CD4-positive, CD25-positive, alpha-beta regulatory T cell (primary cell): ENCODE measurements at regions not wholly inside any gene's neighbourhood (a gene's known extent, or its start where the extent isn't known, plus 50 kb on each side); places are given as distances from the start of the nearest gene placed in this dataset.

Experiments used
- ATAC-seq, 2 donors: fragments of 150-1000 bp; cut with Tn5 transposase; one replicate each; pipeline ENCODE4 v1.10.0; 2021; ENCODE audit warnings: low read depth in 2 of 2, moderate number of reproducible peaks in 2 of 2, moderate library complexity in 1 of 2
- DNase-seq, 3 donors: peaks; one replicate each; pipeline versions ENCODE4 v3.0.0 to v3.0.0-alpha.2; 2012 to 2022; ENCODE audit warnings: mixed read lengths in 1 of 3
- H3K27ac ChIP-seq: one replicate; pipeline ENCODE4 v1.7.0; 2013; ENCODE audit warnings: mild to moderate bottlenecking, low read length; ENCODE audit not compliant: insufficient read depth, poor library complexity, severe bottlenecking
- H3K27me3 ChIP-seq: one replicate; pipeline ENCODE4 v1.7.0; 2013; ENCODE audit warnings: low read length; ENCODE audit not compliant: control insufficient read depth, insufficient read depth
- H3K36me3 ChIP-seq: one replicate; pipeline ENCODE4 v1.7.0; 2013; ENCODE audit warnings: mild to moderate bottlenecking, low read length, moderate library complexity; ENCODE audit not compliant: control insufficient read depth, insufficient read depth
- H3K4me1 ChIP-seq: 2 replicates; pipeline ENCODE4 v1.7.0; 2013; ENCODE audit warnings: mild to moderate bottlenecking, low read length; ENCODE audit not compliant: insufficient read depth, control insufficient read depth, poor library complexity, severe bottlenecking
- H3K4me3 ChIP-seq: one replicate; pipeline ENCODE4 v1.7.0; 2013; ENCODE audit warnings: low read depth, mild to moderate bottlenecking, low read length, moderate library complexity
- H3K9me3 ChIP-seq, 2 experiments: 1 replicate in 1 of 2; 2 replicates in 1 of 2; pipeline ENCODE4 v1.7.0; 2013; ENCODE audit warnings: low read length in 2 of 2, mild to moderate bottlenecking in 1 of 2, moderate library complexity in 1 of 2; ENCODE audit not compliant: control insufficient read depth in 2 of 2
- H3K27ac Mint-ChIP-seq, 3 donors: one replicate each; pipeline ENCODE4 v1.8.0; 2020 to 2022; ENCODE audit warnings: mild to moderate bottlenecking in 3 of 3, mixed read lengths in 3 of 3, moderate library complexity in 2 of 3
- H3K27me3 Mint-ChIP-seq: one replicate; pipeline ENCODE4 v1.8.0; 2022; ENCODE audit warnings: mild to moderate bottlenecking, mixed read lengths
- H3K36me3 Mint-ChIP-seq: one replicate; pipeline ENCODE4 v1.8.0; 2020; ENCODE audit warnings: mixed read lengths
- H3K4me1 Mint-ChIP-seq, 4 donors: one replicate each; pipeline ENCODE4 v1.8.0; 2020 to 2022; ENCODE audit warnings: mixed read lengths in 4 of 4, mild to moderate bottlenecking in 1 of 4
- H3K4me3 Mint-ChIP-seq, 4 donors: one replicate each; pipeline ENCODE4 v1.8.0; 2020 to 2022; ENCODE audit warnings: mild to moderate bottlenecking in 4 of 4, mixed read lengths in 4 of 4, moderate library complexity in 3 of 4
- H3K9me3 Mint-ChIP-seq, 7 donors: one replicate each; pipeline ENCODE4 v1.8.0; 2020 to 2022; ENCODE audit warnings: mixed read lengths in 7 of 7, mild to moderate bottlenecking in 3 of 7, moderate library complexity in 2 of 7

DNA sequence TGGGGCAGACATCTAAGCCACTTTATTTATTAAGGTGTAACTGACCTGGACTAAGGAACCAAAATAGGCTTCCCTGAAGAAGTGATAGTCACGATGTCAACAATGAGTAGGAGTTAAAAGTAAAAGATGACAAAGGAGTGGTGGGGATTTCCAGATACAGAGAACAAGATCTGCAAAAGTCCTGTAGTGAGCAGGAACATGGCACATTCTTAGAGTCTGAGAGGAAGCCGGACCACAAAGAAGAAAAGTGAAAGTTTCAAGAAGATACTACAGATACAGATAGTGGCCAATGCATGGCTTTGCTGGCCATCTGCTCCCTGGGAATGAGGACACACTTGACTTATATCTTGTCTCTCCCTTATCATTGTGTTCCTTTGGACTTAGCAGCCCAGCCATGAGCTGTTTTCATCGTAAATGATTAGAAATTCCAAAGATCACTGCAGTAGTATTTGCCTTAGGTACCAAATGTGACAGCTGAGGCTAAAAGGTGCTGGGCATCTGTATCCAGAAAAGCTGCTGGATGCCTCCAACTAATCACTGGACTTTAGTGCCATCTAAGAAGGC, 302.4 kb upstream of the NR5A2 start:
- ATAC-seq (no peak), DNase-seq (no peak)
- Mint-ChIP-seq H3K4me1 (peaks cover 0 to 3% (median 0%) of the 10 kb centered on the region in 4 donors), H3K9me3 (peaks cover 0 to 2% (median 0%) of the 10 kb centered on the region in 7 donors), H3K4me3 (no peak overlapping the region), H3K27me3 (peaks cover 4% of the 10 kb centered on the region), H3K27ac (no peak overlapping the region), H3K36me3 (no peaks in the 10 kb centered on the region)
- Histone ChIP-seq H3K27me3 (no peaks in the 10 kb centered on the region), H3K27ac (no peak overlapping the region), H3K4me1 (no peaks in the 10 kb centered on the region), H3K36me3 (no peaks in the 10 kb centered on the region), H3K4me3 (no peak overlapping the region), H3K9me3 (no peaks in the 10 kb centered on the region)

DNA sequence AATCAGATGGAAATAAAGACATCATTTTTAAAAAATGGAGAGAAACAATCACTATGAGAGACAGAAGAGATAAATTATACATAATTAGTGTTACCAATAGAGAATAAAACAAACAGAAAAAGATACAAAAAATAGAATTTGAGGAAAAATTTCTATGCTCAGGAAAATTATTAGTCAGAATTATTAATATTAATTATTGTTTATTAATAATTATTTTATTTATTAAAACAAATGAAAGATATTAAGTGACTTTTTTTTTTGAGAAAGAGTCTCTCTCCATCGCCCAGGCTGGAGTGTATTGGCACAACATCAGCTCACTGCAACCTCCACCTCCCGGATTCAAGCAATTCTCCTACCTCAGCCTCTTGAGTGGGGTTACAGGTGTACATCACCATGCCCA, 299.8 kb upstream of the NR5A2 start:
- Histone ChIP-seq H3K27ac (no peak overlapping the region), H3K27me3 (no peaks in the 10 kb centered on the region), H3K9me3 (no peaks in the 10 kb centered on the region), H3K4me3 (no peak overlapping the region), H3K36me3 (no peaks in the 10 kb centered on the region), H3K4me1 (no peaks in the 10 kb centered on the region)
- Mint-ChIP-seq H3K4me3 (no peak overlapping the region), H3K27ac (no peak overlapping the region), H3K36me3 (no peaks in the 10 kb centered on the region), H3K9me3 (peaks cover 0 to 2% (median 0%) of the 10 kb centered on the region in 7 donors), H3K27me3 (peaks cover 4% of the 10 kb centered on the region), H3K4me1 (peaks cover 0 to 3% (median 0%) of the 10 kb centered on the region in 4 donors)
- ATAC-seq (no peak), DNase-seq (no peak)

GRCh38 chr1:199728345-199728744, 299.2 kb upstream of the NR5A2 start:
- no peaks in the 10 kb centered on the region for H3K4me1 ChIP-seq
- no peak overlapping the region for H3K27ac ChIP-seq
- no peaks in the 10 kb centered on the region for H3K36me3 ChIP-seq
- Mint-ChIP-seq H3K4me3 (no peak overlapping the region), H3K4me1 (peaks cover 0 to 3% (median 0%) of the 10 kb centered on the region in 4 donors), H3K9me3 (peaks cover 0 to 3% (median 0%) of the 10 kb centered on the region in 7 donors), H3K27ac (no peak overlapping the region), H3K36me3 (no peaks in the 10 kb centered on the region), H3K27me3 (peaks cover 4% of the 10 kb centered on the region)
- H3K4me3 ChIP-seq: no peak overlapping the region
- no peak for ATAC-seq
- no peak for DNase-seq
- no peaks in the 10 kb centered on the region for H3K27me3 ChIP-seq
- no peaks in the 10 kb centered on the region for H3K9me3 ChIP-seq

GRCh38 chr1:199733125-199733524, 294.4 kb upstream of the NR5A2 start:
- no peaks in the 10 kb centered on the region for H3K36me3 ChIP-seq
- H3K27ac Mint-ChIP-seq: no peak overlapping the region
- no peaks in the 10 kb centered on the region for H3K27me3 ChIP-seq
- no peaks in the 10 kb centered on the region for H3K4me1 Mint-ChIP-seq
- no peak overlapping the region for H3K27ac ChIP-seq
- H3K4me1 ChIP-seq: no peaks in the 10 kb centered on the region
- no peak for ATAC-seq
- no peaks in the 10 kb centered on the region for H3K36me3 Mint-ChIP-seq
- H3K27me3 Mint-ChIP-seq: no peaks in the 10 kb centered on the region
- no peaks in the 10 kb centered on the region for H3K9me3 ChIP-seq
- peaks cover 0 to 6% (median 0%) of the 10 kb centered on the region in 7 donors for H3K9me3 Mint-ChIP-seq
- H3K4me3 ChIP-seq: no peak overlapping the region
- H3K4me3 Mint-ChIP-seq: no peak overlapping the region
- no peak for DNase-seq

GRCh38 chr1:199734186-199734585, 293.3 kb upstream of the NR5A2 start:
- Mint-ChIP-seq H3K4me3 (no peak overlapping the region), H3K4me1 (no peaks in the 10 kb centered on the region), H3K9me3 (peaks cover 0 to 6% (median 0%) of the 10 kb centered on the region in 7 donors), H3K27me3 (no peaks in the 10 kb centered on the region), H3K27ac (no peak overlapping the region), H3K36me3 (no peaks in the 10 kb centered on the region)
- H3K27me3 ChIP-seq: no peaks in the 10 kb centered on the region
- no peak overlapping the region for H3K27ac ChIP-seq
- no peaks in the 10 kb centered on the region for H3K36me3 ChIP-seq
- no peaks in the 10 kb centered on the region for H3K4me1 ChIP-seq
- DNase-seq: no peak
- ATAC-seq: no peak
- no peaks in the 10 kb centered on the region for H3K9me3 ChIP-seq
- no peak overlapping the region for H3K4me3 ChIP-seq

- DNase-seq (no peak), ATAC-seq (no peak)
- H3K9me3 Mint-ChIP-seq: peaks cover 0 to 6% (median 0%) of the 10 kb centered on the region in 7 donors
- Histone ChIP-seq H3K27me3 (no peaks in the 10 kb centered on the region), H3K4me3 (no peak overlapping the region), H3K36me3 (no peaks in the 10 kb centered on the region), H3K27ac (no peak overlapping the region), H3K9me3 (no peaks in the 10 kb centered on the region), H3K4me1 (no peaks in the 10 kb centered on the region)
- no peaks in the 10 kb centered on the region for H3K4me1 Mint-ChIP-seq
- H3K4me3 Mint-ChIP-seq: no peak overlapping the region
- no peak overlapping the region for H3K27ac Mint-ChIP-seq
- no peaks in the 10 kb centered on the region for H3K27me3 Mint-ChIP-seq
- H3K36me3 Mint-ChIP-seq: no peaks in the 10 kb centered on the region
Measured at GRCh38 chr1:199735660-199736059, 291.9 kb upstream of the NR5A2 start.

DNA sequence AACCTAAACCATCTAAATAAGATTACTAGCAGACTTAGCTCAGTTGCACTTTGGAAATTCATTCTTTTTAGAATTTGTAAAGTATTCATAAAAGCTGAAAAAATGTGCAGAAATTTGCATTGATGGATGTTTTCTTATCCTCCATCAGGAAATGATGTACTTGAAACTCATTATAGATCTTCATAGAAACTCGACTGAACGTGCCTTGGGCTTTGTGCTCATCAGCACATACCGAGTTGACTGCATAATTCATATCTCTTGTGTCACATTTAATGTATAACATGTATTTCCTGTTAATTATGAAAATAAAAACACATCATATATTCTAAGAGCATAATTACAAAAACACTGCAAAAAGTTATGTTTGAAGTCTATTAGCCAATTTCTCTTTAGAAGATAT, 290.9 kb upstream of the NR5A2 start:
- no peak for ATAC-seq
- H3K36me3 ChIP-seq: no peaks in the 10 kb centered on the region
- no peaks in the 10 kb centered on the region for H3K9me3 ChIP-seq

GRCh38 chr1:199741586-199741985, 285.9 kb upstream of the NR5A2 start:
- ATAC-seq (no peak), DNase-seq (no peak)
- H3K4me1 ChIP-seq: no peaks in the 10 kb centered on the region
- H3K36me3 ChIP-seq: no peaks in the 10 kb centered on the region
- Mint-ChIP-seq H3K27me3 (peaks cover 8% of the 10 kb centered on the region), H3K27ac (no peak overlapping the region), H3K9me3 (no peaks in the 10 kb centered on the region), H3K4me3 (no peak overlapping the region), H3K4me1 (no peaks in the 10 kb centered on the region), H3K36me3 (no peaks in the 10 kb centered on the region)
- no peak overlapping the region for H3K4me3 ChIP-seq
- H3K27ac ChIP-seq: no peak overlapping the region
- no peaks in the 10 kb centered on the region for H3K9me3 ChIP-seq
- H3K27me3 ChIP-seq: peaks cover 4% of the 10 kb centered on the region

More for the DNA sequence above, 290.9 kb upstream of the NR5A2 start:
- H3K27ac Mint-ChIP-seq: no peak overlapping the region
- DNase-seq: no peak
- Histone ChIP-seq H3K27me3 (no peaks in the 10 kb centered on the region), H3K4me1 (no peaks in the 10 kb centered on the region), H3K27ac (no peak overlapping the region), H3K4me3 (no peak overlapping the region)
- no peaks in the 10 kb centered on the region for H3K4me1 Mint-ChIP-seq
- H3K9me3 Mint-ChIP-seq: peaks cover 0 to 6% (median 0%) of the 10 kb centered on the region in 7 donors
- no peaks in the 10 kb centered on the region for H3K27me3 Mint-ChIP-seq
- H3K36me3 Mint-ChIP-seq: no peaks in the 10 kb centered on the region
- no peak overlapping the region for H3K4me3 Mint-ChIP-seq
